ENCODE measurements at regions not wholly inside any gene's neighbourhood (a gene's known extent, or its start where the extent isn't known, plus 50 kb on each side); places are given as distances from the start of the nearest gene placed in this dataset.

GRCh38 chr16:47904691-47905090 lies 251.1 kb downstream of the ABCC12 start:
- H3K79me2 ChIP-seq (ENCODE audit: control insufficient read depth, insufficient read depth, low read length): no peaks in the 10 kb centered on the region
- ChIA-PET CTCF (ENCODE audit: low intra/inter-chr PET ratio) (no interaction called here), POLR2A (no interaction called here)
- no peaks in the 10 kb centered on the region for H3K9me3 ChIP-seq (replicated peaks; ENCODE audit: control insufficient read depth, insufficient read depth, low read depth, low read length)
- H3K9me1 ChIP-seq (ENCODE audit: control insufficient read depth, insufficient read depth, low read length): no peaks in the 10 kb centered on the region
- no peaks in the 10 kb centered on the region for H3K4me1 ChIP-seq (replicated peaks in 1 of 2; ENCODE audit: control insufficient read depth in 2 of 2, insufficient read depth in 2 of 2, low read length in 2 of 2)
- ATAC-seq: no peak
- WGBS (ENCODE audit: insufficient coverage, low coverage, missing lambda C conversion rate): under 1% methylated on average over 6 of the region's 6 CpGs
- peaks cover 4 to 9% of the 10 kb centered on the region in 2 experiments; a peak in 3 of 5 replicates for H3K27me3 ChIP-seq (ENCODE audit: control insufficient read depth in 2 of 2, insufficient read depth in 2 of 2, low read length in 2 of 2)
- no peak overlapping the region for H3K4me2 ChIP-seq (ENCODE audit: insufficient read depth, low read length)
- TF ChIP-seq RHOXF2B (CRISPR knock-in tag; conservative IDR thresholded peaks at IDR 0.05): no peak
- TF ChIP-seq, protein P1, sequence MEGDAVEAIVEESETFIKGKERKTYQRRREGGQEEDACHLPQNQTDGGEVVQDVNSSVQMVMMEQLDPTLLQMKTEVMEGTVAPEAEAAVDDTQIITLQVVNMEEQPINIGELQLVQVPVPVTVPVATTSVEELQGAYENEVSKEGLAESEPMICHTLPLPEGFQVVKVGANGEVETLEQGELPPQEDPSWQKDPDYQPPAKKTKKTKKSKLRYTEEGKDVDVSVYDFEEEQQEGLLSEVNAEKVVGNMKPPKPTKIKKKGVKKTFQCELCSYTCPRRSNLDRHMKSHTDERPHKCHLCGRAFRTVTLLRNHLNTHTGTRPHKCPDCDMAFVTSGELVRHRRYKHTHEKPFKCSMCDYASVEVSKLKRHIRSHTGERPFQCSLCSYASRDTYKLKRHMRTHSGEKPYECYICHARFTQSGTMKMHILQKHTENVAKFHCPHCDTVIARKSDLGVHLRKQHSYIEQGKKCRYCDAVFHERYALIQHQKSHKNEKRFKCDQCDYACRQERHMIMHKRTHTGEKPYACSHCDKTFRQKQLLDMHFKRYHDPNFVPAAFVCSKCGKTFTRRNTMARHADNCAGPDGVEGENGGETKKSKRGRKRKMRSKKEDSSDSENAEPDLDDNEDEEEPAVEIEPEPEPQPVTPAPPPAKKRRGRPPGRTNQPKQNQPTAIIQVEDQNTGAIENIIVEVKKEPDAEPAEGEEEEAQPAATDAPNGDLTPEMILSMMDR (IDR thresholded peaks at IDR 0.05 in 2 of 3, conservative IDR thresholded peaks at IDR 0.05 in 1 of 3; ENCODE audit: insufficient read depth in 2 of 3, low read depth in 1 of 3, low read length in 3 of 3): no peak
- TF ChIP-seq ZBTB33 (CRISPR knock-in tag; IDR thresholded peaks at IDR 0.05): no peak
- no peak for TF ChIP-seq ZHX1 (conservative IDR thresholded peaks at IDR 0.05; ENCODE audit: low read length)
- no peak for TF ChIP-seq MAZ (CRISPR knock-in tag; conservative IDR thresholded peaks at IDR 0.05 in 1 of 2, IDR thresholded peaks at IDR 0.05 in 1 of 2)
- TF ChIP-seq CCNT2 (IDR thresholded peaks at IDR 0.05; ENCODE audit: borderline replicate concordance, extremely low read depth, insufficient read length, low read depth, low read length): no peak
- TF ChIP-seq HMBOX1 (IDR thresholded peaks at IDR 0.05): no peak
- no peak overlapping the region for H3K4me3 ChIP-seq
- H4K20me1 ChIP-seq (replicated peaks; ENCODE audit: control insufficient read depth, insufficient read depth, low read length): no peaks in the 10 kb centered on the region
- H3K27ac ChIP-seq (ENCODE audit: extremely low read depth, low read depth, low read length): no peak overlapping the region
- H3K36me3 ChIP-seq (ENCODE audit: control insufficient read depth, insufficient read depth, low read length): no peaks in the 10 kb centered on the region
- intact Hi-C loops (cut with micrococcal nuclease): no loop called here
- FAIRE-seq: no peak
- no peak for DNase-seq (ENCODE audit: extremely low read depth in 1 of 4, low spot score in 3 of 4)
- BruUV-seq (replicated peaks): no TSS peak
- no peak overlapping the region for H3K9ac ChIP-seq (ENCODE audit: insufficient read depth in 1 of 2, low read depth in 2 of 2, low read length in 2 of 2)
- H2AFZ ChIP-seq (ENCODE audit: low read depth, low read length): no peak overlapping the region
- in situ Hi-C loops (cut with MboI): no loop called here
